ENCODE measurements at regions not wholly inside any gene's neighbourhood (a gene's known extent, or its start where the extent isn't known, plus 50 kb on each side); places are given as distances from the start of the nearest gene placed in this dataset.
A peak's percentile ranks its signal among the peaks of the same experiment; 100 is the strongest.

DNA sequence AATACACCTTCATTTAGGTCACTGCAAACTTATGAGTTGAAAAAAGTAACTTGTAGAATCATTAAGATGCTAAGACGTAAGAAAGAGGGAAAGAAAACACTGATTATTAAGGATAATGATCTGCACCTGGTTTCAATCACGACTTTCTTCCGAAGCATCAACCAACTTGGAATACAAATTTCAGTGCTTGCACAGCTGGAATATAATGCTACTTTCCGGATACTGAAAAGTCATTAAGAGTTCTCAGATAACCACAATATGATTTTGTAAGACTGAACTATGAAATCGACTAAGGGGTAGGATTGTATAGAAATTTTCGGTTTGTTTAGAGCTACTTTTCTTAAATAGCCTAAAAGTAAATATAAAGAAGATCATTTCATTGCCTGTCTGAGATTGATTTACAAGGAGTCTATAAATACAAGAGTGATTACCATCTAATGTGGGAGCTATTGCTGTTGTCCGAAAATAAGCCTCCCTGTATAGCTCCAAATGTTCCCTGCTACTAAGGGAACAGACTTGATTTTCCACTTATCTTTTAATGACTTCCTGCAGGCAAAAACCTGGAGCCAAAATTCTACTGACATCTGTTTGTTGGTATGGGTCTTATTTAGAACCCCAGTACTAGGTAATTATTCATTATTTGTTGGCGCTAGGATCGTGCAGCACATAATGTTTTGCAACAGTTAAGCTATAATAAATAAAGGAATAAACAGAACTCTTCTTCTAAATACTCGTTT, 673.3 kb downstream of the KCNT2 start:
- Mint-ChIP-seq H3K9me3 (no peaks in the 10 kb centered on the region), H3K27me3 (ENCODE audit: low read depth) (no peaks in the 10 kb centered on the region), H3K36me3 (ENCODE audit: low read depth) (no peaks in the 10 kb centered on the region), H3K27ac (peak overlapping the region in 2 of 3 experiments; percentile 5 to 15), H3K4me3 (no peak overlapping the region), H3K4me1 (peaks cover 4% of the 10 kb centered on the region)
- TF ChIP-seq, protein P1, sequence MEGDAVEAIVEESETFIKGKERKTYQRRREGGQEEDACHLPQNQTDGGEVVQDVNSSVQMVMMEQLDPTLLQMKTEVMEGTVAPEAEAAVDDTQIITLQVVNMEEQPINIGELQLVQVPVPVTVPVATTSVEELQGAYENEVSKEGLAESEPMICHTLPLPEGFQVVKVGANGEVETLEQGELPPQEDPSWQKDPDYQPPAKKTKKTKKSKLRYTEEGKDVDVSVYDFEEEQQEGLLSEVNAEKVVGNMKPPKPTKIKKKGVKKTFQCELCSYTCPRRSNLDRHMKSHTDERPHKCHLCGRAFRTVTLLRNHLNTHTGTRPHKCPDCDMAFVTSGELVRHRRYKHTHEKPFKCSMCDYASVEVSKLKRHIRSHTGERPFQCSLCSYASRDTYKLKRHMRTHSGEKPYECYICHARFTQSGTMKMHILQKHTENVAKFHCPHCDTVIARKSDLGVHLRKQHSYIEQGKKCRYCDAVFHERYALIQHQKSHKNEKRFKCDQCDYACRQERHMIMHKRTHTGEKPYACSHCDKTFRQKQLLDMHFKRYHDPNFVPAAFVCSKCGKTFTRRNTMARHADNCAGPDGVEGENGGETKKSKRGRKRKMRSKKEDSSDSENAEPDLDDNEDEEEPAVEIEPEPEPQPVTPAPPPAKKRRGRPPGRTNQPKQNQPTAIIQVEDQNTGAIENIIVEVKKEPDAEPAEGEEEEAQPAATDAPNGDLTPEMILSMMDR (IDR thresholded peaks at IDR 0.05; ENCODE audit: unreplicated experiment in 3 of 3): no peak

DNA sequence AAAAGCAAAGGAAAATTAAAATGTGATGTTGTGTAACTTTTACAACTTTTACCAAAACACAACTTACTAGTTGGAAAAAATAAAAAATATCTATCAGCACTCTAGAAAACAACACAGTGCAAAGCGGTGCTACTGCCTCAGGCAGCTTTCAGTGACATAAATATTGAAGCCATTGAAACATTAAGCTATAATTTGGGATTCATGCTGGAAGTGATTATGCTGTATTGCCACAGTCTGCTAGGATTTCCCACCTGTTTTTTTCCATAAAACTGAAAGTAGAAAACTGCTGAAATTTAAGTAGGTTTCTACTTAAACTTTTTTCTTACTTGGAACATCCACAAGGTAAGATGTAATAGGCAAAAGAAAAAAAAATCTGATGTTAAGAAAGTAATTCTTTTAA, 674.4 kb downstream of the KCNT2 start:
- no peak overlapping the region for H3K4me3 Mint-ChIP-seq
- no peaks in the 10 kb centered on the region for H3K27me3 Mint-ChIP-seq (ENCODE audit: low read depth)
- H3K9me3 Mint-ChIP-seq: no peaks in the 10 kb centered on the region
- no peak overlapping the region for H3K27ac Mint-ChIP-seq
- no peaks in the 10 kb centered on the region for H3K36me3 Mint-ChIP-seq (ENCODE audit: low read depth)
- H3K4me1 Mint-ChIP-seq: peaks cover 4% of the 10 kb centered on the region
- TF ChIP-seq, protein P1 (IDR thresholded peaks at IDR 0.05; ENCODE audit: unreplicated experiment in 3 of 3): no peak

DNA sequence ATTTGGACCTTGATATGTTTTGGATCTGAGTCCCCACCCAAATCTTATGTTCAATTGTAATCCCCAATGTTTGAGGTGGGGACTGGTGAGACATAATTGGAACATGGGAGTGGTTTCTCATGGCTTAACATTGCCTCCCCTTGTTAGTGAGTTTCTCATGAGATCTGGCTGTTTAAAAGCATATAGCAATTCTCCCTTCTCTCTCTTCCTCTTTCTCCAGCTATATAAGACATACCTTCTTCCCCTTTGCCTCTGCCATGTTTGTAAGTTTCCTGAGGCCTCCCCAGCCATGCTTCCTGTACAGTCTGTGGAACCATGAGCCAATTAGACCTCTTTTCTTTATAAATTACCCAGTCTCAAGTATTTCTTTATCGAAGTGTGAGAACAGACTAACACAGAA, 692.4 kb downstream of the KCNT2 start:
- H3K27ac Mint-ChIP-seq: no peak overlapping the region
- no peak overlapping the region for H3K4me3 Mint-ChIP-seq
- H3K27me3 Mint-ChIP-seq (ENCODE audit: low read depth): no peaks in the 10 kb centered on the region
- no peaks in the 10 kb centered on the region for H3K4me1 Mint-ChIP-seq
- peaks cover 6% of the 10 kb centered on the region for H3K9me3 Mint-ChIP-seq
- no peaks in the 10 kb centered on the region for H3K36me3 Mint-ChIP-seq (ENCODE audit: low read depth)
- TF ChIP-seq, protein P1 (IDR thresholded peaks at IDR 0.05; ENCODE audit: unreplicated experiment in 3 of 3): no peak

DNA sequence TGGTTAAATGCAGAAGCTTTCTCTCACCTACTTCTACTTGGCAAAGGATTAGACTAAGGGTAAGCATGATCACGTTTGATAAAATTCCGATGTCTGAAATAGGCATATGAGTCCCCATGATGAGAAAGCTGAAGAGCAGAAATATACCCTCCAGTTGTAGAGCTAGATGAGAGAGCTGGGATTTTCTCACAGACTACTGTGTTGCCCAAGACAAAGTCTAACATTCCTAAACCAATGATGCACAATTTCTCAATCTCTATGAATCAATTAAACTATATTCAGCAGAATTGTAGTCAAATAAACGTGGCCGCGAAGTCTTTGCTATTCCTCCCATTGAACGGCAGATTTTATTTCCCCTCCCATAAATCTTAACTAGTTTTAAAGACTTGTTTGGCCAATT, 699.2 kb downstream of the KCNT2 start:
- Mint-ChIP-seq H3K27ac (no peak overlapping the region), H3K4me3 (no peak overlapping the region), H3K27me3 (ENCODE audit: low read depth) (no peaks in the 10 kb centered on the region), H3K36me3 (ENCODE audit: low read depth) (no peaks in the 10 kb centered on the region), H3K4me1 (no peaks in the 10 kb centered on the region), H3K9me3 (no peaks in the 10 kb centered on the region)
- TF ChIP-seq, protein P1 (IDR thresholded peaks at IDR 0.05; ENCODE audit: unreplicated experiment in 3 of 3): no peak

DNA sequence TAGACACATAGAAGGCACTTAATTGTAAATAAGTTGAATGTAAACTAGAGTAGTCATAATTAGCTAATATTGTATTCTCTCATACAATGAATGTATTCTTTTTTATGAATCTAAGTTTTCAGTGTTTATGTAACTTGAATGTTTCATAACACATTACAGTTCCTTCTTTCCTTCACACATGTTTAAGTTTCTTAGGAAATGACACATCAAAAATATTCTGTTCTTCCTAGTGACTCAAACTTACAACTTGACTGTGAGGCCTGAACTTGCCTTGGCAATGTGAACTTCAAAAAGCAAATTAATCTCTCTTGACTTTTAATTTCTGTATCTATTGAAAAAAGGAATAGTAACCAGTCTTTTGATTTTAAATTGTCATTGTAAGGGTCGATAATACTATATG, 700.1 kb downstream of the KCNT2 start:
- H3K9me3 Mint-ChIP-seq: no peaks in the 10 kb centered on the region
- H3K27me3 Mint-ChIP-seq (ENCODE audit: low read depth): no peaks in the 10 kb centered on the region
- no peak overlapping the region for H3K27ac Mint-ChIP-seq
- H3K4me3 Mint-ChIP-seq: no peak overlapping the region
- no peaks in the 10 kb centered on the region for H3K36me3 Mint-ChIP-seq (ENCODE audit: low read depth)
- H3K4me1 Mint-ChIP-seq: no peaks in the 10 kb centered on the region
- TF ChIP-seq, protein P1 (IDR thresholded peaks at IDR 0.05; ENCODE audit: unreplicated experiment in 3 of 3): no peak

DNA sequence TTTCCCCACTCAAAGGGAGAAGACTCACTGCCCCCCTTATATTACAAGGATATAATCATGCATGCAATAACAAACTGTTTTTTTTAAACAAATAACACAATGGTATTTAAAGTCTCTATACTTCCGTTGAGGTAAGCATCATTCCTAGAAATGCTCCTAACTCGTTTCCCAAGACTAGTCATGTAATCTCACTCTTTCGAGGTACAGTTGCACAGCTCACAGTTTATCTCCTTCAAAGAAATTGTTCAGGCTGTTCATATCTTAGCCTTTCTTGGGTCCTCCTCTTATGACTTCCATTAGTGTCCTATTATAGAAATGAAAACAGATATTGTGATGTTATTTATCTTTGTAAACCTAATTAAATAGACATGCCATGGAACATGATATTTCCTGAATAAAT, 705.0 kb downstream of the KCNT2 start:
- H3K9me3 Mint-ChIP-seq: no peaks in the 10 kb centered on the region
- H3K4me1 Mint-ChIP-seq: no peaks in the 10 kb centered on the region
- no peak overlapping the region for H3K4me3 Mint-ChIP-seq
- no peak overlapping the region for H3K27ac Mint-ChIP-seq
- H3K27me3 Mint-ChIP-seq (ENCODE audit: low read depth): no peaks in the 10 kb centered on the region
- TF ChIP-seq, protein P1 (IDR thresholded peaks at IDR 0.05; ENCODE audit: unreplicated experiment in 3 of 3): no peak
- no peaks in the 10 kb centered on the region for H3K36me3 Mint-ChIP-seq (ENCODE audit: low read depth)
